DOHH2 (cell line): ENCODE measurements at regions not wholly inside any gene's neighbourhood (a gene's known extent, or its start where the extent isn't known, plus 50 kb on each side); places are given as distances from the start of the nearest gene placed in this dataset.

Source experiments
- CTCF ChIP-seq: fragments of 200-600 bp; sonication (generic); IDR thresholded peaks from one replicate; pipeline ENCODE4 v1.5.1; 2014; ENCODE audit warnings: antibody characterized with exemption, mild to moderate bottlenecking, low read depth, low read length; ENCODE audit not compliant: poor library complexity, severe bottlenecking
- EZH2phosphoT487 ChIP-seq: fragments of 200-600 bp; sonication (generic); IDR thresholded peaks from 2 replicates; pipeline ENCODE4 v1.6.1; 2017; ENCODE audit warnings: borderline replicate concordance, mild to moderate bottlenecking, antibody characterized with exemption, low read length, moderate library complexity, mixed read lengths

- TF ChIP-seq CTCF, result no peak
- TF ChIP-seq EZH2phosphoT487, result no peak
Measured at GRCh38 chr4:139611391-139611790, 54.2 kb upstream of the MGST2 start.
